Stimulated activated CD8-positive, alpha-beta memory T cell treated with anti-CD3 and anti-CD28 coated beads, Interleukin-7, amount 100 ng/mL, for 4 hours (primary cell): ENCODE measurements at regions not wholly inside any gene's neighbourhood (a gene's known extent, or its start where the extent isn't known, plus 50 kb on each side); places are given as distances from the start of the nearest gene placed in this dataset.
"Not testable (repeated sequence)": the region's sequence is repeated elsewhere in the genome, so short reads cannot be mapped to it uniquely, and the experiment has no call there.

Source experiments
- DNase-seq, 2 donors: peaks; one replicate each; pipeline ENCODE4 v3.0.0-alpha.2; 2020; ENCODE audit warnings: low read depth in 2 of 2

DNA sequence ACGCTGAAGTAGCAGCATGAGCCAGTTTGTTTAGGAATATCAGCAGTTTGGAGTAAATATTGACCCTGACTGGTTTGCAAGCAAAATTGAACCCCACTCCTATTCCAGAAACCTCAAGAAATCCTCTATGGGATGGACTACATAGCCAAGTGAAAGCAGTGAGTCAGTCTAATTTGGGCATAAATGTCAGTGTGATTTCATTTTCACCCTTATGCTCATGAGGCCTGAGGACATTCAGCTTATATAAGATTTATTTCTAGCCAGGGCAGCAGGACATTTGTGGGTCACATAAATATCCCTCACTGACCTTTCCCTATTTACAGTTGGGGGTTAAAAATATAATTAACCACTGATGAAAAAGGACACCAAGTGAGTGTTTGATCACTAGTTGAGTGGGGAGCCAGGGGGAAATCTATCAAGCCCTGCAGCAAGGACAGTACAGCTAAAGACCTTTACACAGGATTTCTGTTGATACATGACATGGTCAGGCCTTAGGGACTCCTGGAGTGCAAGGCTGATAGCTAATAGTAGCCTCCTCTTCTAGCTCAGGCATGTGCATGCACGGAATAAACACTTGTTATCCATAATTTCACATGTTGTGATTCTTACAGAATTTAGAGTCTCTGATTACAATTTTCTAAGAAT lies 996.9 kb upstream of the GRIA3 start:
- no peak for DNase-seq

DNA sequence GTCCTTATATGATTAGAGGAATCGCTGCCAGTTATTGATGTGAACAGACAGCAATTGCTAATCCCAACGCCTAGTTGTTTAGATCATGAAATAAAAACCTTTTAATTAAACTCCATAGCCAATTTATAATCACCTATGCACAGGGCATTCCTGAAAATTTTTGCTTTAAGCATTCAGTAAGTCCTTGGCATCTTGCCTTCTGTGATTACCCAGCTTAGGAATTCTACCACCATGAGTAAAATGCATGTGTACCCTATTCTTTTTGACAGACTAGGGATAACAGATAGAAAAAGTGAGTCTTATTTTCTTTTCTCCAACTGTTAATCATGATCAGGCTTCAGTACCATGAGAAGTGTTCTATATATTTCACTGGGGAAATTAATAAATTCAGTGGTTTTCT lies 995.3 kb upstream of the GRIA3 start:
- no peak for DNase-seq

DNA sequence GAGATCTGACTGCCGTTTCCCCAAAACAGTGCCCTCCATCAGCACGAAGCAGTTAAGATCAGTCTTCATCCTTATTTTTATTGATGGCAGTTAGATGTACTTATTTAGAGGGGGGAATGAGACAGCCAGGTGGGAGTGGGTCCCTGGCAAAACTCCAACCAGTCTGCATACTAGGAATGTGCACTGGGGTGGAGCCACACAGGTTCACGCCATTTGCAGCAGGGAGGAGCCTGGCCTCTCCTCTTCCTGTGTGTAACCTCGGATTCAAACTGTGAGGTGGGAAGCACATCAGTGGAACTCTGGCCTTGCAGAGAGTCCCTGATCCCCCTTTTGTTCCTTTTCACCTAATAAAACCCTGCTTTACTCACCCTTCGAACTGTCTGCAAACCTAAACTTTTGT lies 987.7 kb upstream of the GRIA3 start:
- DNase-seq = no peak

DNA sequence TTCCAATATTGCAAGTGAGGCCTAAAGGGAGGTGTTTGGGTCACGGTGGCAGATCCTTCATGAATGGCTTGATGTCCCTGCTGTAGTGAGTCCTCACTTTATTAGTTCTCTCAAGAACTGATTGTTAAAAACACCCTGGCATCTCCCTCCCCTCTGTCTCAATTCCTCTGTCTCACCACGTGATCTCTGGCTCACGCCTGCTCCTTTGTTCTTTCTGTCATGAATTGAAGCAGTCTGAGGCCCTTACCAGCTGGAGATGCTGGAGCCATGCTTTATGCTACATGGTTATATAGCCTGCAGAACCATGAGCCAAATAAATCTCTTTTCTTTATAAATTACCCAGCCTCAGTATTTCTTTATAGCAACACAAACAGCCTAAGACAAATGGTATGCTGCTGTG lies 980.7 kb upstream of the GRIA3 start:
- no peak for DNase-seq

DNA sequence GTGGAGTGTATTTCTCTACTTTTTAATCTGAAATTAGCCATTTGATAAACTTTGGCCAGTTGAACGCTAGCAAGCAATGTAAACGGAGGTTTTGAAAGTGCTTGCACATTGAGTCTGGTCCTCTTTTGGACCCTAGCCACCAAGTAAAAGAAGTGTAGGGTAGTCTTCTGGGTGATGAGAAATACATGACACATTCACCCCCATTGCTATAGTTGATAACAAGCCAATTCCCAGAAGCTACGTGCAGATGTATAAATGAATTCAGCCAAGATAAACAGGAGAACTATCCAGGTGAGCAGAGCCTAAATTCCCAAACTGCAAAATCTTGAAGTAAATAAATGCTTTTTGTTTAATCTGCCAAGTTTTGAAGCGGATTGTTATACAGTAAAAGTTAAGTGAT lies 965.4 kb upstream of the GRIA3 start:
- DNase-seq = no peak

DNA sequence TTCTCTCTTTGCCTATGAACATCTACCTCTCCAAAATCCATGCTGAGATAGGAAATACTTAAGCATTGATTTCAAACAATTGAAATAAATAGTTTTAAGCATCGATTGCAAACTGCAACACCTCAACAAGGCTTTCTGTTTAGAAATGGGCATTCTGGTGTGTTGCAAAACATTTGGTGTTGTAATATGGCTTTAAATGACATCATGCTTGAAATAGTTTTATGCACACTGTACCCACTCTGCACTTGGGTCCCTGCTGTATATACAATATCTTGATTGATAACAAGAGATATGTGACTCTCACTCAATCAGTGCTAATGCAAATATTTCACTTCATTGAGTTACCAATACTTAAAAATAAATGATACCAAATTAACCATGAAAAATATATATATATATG lies 964.9 kb upstream of the GRIA3 start:
- no peak for DNase-seq

DNA sequence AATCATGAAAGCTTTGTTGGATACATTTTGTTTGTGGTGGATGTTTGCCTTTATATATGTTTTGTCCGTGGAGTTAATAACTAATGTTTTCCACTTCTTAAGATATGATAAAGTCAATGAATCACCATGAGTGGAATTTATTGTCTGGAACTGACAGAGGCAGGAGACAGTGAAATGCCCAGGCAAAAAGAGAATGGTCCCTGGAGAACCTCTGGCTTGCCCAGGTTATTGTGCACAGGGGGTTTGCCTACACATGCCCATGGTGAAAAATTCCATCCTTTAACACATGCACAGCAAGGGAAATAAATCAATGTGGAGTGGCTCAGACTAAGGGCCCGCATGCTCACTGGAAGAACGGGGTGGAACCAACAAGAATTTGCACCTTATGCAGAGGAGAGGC lies 964.3 kb upstream of the GRIA3 start:
- no peak for DNase-seq

DNA sequence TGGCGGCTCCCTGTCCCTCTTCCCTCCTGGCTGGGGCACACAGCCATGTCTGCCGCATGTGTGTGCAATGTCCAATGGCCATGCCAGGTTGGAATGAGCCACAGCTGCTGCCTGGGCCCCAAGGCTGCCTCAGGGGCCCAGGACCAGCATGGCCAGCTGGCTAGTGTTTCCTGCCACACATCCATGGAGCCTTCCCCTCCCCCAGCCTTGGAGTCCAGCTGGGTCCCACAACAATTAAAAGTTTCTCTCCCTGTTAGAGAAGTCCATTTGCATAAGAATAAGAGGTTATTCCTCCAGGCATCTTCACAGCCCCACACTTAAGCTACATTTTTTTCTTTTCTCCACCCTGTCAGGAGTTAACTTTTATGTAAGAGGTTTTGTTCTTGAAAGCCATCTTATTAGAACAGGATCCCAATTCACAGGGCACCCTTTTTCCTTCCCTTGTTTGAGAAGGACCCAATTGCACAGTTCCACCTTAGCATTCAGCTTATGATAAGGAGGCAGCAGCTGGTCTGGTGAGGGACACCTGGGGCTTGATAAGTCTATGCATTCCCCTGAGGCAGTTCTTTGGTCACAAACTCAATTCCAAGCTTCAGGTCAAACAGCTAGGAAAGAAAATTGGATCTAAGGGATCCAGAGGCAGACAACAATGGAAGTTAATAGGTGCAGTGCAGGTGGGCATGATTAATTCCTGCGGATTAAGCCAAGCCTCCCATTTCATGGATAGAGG lies 963.3 kb upstream of the GRIA3 start:
- no peak for DNase-seq

DNA sequence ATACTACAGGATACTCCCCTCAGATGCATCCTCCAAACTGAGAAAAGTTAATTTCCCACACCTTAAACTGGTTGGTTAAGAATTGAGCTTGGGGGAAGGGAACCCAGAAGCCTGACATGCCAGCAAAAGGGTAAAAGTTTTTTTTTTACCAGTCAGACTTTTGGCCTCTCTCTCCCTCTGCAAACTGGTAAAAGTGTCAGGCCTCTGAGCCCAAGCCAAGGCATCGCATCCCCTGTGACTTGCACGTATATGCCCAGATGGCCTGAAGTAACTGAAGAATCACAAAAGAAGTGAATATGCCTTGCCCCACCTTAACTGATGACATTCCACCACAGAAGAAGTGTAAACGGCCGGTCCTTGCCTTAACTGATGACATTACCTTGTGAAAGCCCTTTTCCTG lies 962.3 kb upstream of the GRIA3 start:
- DNase-seq = not testable (repeated sequence)

DNA sequence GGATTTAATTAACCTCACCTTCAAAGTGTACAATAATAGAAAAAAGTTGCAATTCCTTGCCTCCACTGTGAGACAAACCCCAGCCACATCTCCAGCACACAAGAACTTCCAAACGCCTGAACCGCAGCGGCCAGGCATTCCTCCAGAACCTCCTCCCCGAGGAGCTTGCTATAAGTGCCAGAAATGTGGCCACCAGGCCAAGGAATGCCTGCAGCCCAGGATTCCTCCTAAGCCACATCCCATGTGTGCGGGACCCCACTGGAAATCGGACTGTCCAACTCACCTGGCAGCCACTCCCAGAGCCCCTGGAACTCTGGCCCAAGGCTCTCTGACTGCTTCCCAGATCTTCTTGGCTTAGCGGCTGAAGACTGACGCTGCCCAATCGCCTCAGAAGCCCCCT lies 959.9 kb upstream of the GRIA3 start:
- not testable (repeated sequence) for DNase-seq

DNA sequence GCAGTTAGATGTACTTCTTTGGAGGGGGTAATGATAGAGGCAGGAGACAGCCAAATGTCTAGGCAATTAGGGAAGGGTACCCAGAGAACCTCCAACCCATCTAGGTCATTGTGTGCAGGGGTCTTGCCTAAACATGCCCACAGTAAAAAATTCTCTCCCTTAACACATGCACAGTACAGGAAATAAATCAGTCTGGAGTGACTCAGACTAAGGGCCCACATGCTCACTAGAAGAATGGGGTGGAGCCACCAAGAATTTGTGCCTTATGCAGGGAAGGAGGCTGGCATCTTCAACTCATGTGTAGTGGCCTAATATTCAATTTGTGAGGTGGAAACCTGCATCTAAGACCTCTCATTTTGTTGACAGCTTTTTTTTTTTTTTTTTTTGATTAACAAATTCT lies 945.3 kb upstream of the GRIA3 start:
- no peak for DNase-seq

DNA sequence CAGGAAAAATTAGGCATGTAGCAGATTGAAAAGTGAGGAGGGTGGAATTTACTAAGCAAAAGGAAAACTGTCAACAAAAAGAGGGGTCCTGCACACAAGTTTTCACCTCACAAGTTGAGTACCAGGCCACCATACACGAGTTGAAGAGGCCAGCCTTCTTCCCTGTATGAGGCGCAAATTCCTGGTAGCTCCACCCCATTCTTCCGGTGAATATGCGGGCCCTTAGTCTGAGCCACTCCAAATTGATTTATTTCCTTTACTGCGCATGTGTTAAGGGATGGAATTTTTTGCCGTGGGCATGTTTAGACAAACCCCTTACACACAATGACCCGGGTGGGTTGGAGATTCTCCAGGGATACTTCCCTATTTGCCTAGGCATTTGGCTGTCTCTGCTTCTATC lies 942.1 kb upstream of the GRIA3 start:
- DNase-seq = no peak

DNA sequence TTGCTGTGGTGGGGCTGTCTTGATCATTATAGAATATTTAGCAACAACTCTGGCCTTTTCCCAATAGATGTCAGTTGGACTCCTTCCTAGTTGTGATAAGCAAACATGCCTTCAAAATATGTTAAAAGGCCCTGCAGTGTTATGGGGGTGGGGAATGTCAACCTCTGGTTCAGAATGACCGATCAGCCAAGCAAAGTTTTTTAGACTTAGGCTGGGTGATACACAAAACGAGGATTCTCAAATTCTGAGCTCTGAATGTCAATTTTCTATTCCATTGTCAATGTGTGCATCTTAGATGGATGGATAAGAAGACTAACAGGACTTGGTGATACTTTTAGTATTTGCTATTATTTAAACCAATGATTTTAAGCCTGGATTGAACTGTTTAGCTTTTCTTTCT lies 940.0 kb upstream of the GRIA3 start:
- no peak for DNase-seq

DNA sequence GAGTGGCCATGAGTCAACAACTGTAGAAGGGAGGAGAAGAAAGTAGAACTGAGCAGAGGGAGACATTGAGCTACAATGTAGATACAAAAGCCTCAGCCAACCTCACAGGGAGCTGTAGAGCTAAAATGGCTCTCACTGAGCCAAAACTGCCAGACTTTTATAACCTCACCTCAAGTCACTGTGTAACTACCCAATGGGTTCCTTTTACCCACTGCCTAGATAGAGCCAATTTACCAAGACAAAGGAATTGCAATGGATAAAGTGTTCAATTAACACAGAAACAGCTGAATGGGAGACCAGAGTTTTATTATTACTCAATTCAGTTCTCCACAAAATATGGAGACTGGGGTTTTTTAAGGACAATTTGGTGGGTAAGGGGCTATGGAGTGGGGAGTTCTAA lies 938.9 kb upstream of the GRIA3 start:
- no peak for DNase-seq

DNA sequence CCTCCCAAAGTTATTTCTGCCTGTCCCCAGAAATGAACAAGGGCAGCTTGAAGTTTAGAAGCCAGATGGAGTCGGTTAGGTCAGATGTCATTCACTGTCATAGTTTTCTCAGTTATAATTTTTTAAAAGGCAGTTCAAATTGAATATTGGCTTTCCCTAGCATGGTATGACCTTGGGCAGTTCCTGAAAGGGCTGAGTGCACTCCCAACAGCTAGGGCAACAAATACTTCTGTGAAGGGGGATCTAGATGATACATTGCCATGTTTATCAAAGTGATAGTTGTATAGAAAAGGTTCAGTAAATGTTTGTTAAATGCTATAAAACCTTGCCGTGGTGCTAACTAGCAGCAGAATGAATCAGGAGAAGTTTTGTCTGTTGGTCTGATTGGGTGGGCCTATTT lies 938.1 kb upstream of the GRIA3 start:
- DNase-seq = no peak

DNA sequence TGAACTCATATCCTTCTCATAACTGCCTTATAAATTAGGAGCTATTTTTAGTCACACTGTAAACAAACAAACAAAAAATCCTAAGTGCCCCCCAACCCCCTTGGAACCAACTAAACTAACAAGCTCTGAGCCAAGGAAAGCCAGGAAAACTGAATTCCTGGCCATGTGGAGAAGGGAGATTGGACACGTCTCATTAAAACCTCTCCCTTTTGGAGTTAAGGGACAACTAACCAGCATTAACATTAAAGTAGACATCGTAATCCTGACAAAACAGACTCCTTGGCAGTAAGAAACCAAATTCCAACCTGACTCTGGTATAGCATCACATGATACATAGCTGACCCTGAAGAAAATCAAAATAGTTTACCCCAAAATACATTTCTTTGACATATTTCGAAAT lies 937.1 kb upstream of the GRIA3 start:
- DNase-seq = no peak

DNA sequence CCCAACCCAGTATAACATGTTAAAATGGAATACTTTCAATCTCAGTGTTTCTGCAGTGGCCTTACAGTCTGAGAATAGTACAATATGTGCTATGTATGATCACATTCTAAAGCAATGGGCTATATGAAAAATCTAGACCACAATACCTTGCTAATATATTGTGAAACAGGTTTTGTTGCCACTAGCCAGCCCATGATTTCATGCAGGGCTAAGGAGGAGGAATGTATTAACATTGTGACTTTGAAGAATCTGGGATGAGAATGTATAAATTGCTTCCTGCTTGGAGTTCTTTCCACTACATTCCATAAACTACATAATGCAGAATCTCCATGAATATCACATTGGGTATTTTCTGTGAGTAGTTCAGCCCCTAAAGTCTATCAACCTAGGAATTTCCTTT lies 935.4 kb upstream of the GRIA3 start:
- DNase-seq = no peak

DNA sequence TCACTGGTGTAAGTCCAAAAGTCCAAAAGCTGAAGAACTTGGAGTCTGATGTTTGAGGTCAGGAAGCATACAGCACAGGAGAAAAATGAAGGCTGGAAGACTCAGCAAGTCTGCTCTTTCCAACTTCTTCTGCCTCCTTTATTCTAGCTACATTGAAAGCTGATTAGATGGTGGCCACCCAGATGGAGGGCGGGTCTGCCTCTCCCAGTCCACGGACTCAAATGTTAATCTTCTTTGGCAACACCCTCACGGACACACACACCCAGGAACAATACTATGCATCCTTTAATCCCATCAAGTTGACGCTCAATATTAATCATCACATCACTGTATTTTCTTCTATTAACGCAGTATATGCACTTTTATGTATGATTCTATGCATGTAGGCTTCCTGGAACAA lies 931.6 kb upstream of the GRIA3 start:
- no peak for DNase-seq

DNA sequence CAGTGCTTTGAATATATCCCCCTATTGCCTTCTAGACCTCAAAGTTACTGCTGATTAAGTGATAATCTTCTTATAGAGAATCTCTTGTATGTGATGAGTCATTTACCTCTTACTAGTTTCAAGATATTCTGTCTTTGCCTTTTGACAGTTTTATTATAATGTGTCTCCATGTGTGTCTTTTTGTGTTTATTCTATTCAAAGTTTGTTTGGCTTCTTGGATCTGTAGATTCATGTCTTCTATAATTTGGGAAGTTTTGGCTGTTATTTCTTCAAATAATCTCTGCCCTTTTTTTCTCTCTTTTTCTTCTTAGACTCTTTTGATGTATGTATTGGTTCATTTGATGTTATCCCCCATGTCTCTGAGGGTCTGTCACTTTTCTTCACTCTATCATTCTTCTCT lies 915.7 kb upstream of the GRIA3 start:
- no peak for DNase-seq

DNA sequence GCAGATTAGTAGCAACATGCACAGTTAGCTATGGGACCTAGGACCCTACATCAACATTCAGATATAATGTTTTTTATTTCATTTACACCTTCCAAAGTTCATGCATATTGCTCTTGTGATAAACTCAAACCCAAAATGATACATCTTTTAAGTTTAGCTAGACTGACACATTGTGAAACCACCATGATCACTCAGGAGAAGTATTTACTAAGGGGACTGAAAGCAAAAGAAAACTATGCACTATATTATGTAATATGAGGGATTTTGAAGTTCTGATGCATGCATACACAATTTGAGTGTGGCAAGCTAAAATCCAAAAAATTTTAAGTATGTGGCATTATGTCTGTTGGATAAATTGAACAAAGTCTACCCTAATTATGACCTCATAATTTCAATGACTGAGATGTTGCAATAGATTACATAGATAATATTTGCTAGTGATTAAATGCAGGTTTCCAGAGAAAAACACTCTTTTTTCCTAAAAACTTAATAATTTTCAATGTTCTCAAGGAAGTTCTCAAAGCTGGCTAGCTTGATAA lies 914.8 kb upstream of the GRIA3 start:
- no peak for DNase-seq

DNA sequence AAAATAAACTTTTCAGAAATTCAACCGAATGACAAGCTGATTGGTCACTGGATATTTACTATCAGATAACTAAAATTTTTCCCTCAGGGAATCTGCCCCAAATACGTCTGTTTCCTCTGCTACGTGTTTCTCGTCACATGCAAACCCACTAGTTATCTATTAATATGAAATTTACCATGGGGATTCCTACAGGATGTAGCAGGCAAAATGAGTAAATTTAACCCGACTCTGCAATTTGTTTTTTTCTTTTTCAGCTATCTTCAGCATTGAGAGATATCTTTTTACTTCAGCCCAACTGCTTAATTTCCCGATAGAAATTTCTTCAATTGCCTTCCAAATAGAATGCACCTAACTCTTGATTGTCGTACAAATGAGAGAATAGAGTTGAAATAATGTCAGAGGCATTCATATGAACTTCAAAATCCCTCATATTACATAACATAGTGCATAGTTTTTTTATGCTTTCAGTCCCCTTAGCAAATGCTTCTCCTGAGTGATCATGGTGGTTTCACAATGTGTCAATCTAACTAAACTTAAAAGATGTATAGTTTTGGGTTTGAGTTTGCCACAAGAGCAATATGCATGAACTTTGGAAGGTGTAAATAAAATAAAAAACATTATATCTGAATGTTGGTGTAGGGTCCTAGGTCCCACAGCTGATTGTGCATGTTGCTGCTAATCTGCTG lies 913.1 kb upstream of the GRIA3 start:
- DNase-seq = no peak

DNA sequence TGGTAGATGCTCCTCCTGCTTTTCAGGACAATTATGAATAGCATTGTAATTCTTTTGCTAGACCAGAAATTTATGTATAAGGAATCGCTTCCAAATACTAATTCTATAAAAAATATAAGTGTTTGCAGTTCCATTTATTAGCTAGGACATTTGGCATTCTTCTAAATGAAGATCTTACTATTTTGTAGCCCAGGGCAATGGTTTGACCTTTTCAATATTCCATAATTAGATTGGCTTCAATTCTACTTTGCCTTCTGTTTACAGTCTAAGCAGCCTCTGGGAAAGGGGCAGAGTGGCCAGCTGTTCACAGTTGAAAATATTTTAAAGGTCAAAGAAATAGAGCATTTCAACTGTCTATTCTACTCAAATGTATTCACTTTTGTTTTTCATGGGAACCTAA lies 912.1 kb upstream of the GRIA3 start:
- no peak for DNase-seq

DNA sequence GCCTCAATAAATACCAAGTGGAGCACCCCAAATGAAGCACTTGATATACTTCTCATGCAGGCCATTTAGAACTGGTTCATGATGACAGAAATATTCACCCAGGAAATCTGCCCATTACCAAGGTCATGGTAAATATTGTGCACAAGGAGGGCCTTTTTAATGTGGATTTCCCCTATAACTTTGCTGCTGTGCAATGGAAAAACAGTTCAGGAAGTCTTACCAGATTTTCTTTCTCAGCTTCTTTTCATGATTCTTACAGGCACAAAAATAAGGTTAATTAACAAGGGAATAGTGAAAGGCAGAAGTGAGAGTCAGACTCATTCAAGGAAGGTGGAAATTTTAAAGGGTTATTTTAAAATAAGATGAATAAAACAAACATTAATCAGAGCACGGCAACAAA lies 904.3 kb upstream of the GRIA3 start:
- no peak for DNase-seq
